Hematopoietic multipotent progenitor cell treated with erythropoietin and hydrocortisone succinate and interleukin-3 and kit ligand, for 4 days (in vitro differentiated cells): ENCODE measurements at regions not wholly inside any gene's neighbourhood (a gene's known extent, or its start where the extent isn't known, plus 50 kb on each side); places are given as distances from the start of the nearest gene placed in this dataset.

Experiments
- DNase-seq: peaks from one replicate; pipeline ENCODE4 v3.0.0-alpha.2; 2015

DNA sequence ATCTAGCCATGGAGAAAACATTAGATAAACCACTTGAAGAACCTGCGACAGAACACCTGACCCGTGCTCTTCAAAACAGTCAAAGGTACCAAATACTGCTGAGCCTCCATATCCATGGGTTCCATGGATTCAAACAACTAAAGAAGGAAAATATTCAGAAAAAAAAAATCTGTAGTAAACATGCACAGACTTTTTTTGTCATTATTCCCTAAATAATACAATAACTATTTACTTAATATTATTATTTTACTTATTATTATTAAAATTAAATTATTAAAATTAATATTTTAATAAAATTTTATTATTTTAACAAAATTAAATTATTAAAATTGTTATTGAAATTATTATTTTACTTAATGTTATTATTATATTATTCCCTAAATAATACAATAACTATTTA, 101.0 kb upstream of the PDE1C start:
- no peak for DNase-seq

DNA sequence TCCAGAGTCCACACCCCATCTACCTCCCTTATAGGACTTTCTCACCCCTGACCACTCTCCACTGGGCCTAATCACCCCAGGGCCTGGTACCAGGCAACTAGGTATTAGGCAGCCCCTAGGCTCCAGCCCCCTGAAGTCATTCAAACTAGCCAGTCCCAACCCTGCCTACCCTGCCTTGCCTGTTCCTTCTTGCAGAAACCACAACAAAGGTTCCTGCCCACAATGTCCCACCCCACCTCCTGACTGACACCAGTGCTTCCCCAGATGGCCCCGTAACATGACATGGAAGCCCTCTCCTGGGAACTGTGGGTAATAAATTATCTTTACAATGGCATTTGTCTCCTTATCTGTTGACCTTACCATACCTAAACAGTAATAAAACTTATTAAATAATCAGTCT, 100.6 kb upstream of the PDE1C start:
- DNase-seq, result peak; percentile 43

DNA sequence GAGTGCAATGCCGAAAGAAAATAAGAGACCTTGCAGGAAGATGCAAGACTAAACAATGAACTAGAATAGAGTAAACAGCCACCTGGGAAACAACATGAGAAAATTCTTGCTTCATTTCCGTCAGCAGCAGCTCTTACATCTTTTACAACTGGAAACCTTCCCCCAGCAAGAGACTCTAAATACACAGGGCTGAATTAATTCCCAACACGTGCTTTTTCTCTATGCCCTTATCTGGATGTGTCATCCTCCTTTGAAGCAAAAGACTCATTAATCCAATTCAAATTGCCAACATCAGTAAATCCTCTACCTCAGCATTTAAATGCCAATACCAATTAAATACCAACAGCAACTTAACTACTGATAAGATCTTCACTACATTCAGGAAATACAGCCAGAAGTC, 99.0 kb upstream of the PDE1C start:
- DNase-seq, result no peak

DNA sequence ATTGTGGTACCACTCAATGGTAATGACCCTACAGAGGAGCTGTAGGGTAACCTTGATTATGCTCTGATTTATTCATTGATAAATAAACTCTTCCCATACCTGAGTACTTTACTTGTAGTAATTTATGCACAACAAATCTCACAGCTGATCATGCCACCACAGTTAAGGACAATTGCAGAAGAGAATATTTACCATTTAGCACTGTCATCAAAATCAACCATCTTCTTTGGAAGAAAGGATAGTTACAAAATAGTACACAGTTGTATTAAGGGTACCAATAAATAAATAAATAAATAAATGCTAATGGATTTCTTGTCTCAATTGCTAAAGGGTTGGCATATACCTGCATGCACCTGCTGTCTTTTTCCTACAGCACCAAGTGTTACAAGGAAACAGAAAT, 97.6 kb upstream of the PDE1C start:
- no peak for DNase-seq

DNA sequence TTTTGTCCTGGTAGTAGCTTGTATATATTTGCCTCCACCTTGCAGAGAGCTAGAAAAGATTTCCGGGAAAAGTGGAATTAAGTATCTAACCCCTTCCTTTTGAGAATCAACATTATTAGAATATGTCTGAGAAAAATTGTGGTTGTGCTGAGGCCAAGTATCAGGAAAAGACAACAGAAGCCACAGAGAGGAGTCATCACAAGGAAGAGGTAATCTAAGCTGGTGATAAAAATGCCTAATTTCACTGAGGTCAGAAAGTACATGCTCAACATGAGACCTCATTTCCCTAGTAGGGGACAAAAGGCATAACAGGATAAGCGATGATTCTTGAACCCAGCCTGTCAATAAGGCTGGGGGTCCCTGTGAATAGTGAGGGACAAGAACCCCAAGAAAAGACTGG, 97.0 kb upstream of the PDE1C start:
- DNase-seq, result no peak

DNA sequence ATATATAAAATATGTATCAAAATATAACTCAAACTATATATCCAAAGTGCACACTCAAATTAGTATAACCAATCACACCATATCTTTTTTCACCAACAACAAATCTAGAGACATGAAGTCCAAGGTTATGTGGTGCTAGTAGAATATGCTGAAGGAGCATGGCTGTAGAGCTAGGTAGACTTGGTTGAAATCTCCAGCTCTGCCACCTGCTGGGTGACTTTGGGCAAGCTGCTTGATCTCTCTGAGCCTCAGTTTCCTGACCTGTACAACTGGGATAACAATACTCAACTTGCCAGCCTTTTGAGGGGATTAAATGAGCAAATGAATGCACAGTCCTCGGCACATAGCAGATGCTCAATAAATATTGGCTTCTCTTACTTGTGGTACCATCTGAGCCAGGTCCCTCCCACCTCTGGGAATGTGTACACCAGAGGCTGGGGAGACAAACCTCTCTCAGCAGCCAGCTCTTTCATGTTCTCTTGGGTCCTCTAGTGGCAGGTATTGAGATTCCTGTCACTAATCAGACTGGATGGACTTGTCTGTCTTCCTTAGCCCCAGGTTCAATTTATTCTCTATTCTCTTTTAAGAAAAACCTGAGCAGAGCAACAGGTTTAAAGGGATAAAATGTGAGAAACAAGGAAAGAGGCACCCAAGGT, 94.3 kb upstream of the PDE1C start:
- peak; percentile 21 for DNase-seq

DNA sequence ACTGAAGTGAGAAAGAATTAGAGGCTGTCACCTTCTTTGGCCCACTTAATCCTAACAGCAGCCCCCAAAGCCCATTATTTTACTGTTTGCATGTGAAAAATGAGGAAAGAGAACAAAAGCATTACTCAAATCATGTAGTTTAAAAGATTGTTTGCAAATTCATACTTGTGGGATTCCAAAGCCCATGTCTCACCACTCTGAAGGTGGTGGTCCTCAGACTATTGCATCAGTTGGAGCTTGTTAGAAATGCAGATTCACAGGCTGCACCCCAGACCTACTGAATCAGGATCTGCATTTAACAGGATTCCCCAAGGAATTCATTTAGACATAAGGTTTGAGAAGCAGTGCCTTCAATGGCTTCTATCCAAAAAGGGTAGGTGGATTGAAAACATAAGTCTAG, 93.7 kb upstream of the PDE1C start:
- DNase-seq, result no peak

DNA sequence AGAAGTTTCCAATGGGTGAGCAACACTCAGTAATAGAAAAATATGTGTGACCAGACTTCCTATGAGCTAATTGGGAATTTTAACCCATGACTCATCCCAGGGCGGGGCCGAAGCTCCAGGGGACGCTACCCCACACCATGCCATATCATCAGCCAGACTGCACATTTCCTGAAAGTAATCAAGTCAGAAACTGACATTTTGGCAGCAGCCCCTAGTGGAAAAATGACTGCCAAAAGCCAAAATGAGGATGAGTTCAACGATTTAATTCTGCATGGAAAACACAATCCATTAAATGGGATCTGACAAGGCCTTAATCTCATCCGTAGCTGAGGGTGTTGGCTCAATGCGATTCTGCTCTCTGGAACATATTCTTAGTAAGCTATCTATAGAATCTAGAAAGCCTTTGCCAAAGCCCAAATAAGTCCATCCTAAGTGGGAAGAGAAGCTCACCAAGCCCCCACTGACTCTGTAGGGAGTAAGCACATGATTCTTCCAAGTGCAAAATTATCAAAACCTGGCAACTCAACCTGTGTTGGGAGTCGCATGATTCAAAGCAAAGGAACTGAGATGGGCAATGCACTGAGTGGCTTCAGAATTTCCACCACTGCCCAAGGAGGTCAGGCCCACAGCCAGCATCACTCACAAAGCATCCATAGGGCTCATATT, 93.1 kb upstream of the PDE1C start:
- DNase-seq, result no peak

DNA sequence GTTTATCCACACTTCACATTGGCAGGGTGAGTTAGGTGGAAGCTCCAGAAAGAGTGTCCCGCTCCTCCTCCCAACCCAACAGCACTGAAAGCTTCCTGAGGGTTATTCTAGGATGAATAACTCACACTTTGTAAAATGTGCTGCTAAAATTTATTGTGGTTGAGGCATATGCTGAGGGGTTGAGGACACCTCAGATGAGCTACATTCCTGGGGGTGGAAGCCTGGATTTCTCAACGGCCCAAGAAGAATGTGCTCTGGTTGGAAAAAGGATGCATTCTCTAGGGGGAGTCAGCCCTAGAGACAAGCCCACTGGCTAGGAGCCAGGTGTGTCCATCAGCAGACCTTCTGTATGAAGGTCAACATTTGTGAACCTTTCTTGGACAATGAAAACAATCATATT, 91.5 kb upstream of the PDE1C start:
- DNase-seq, result no peak

DNA sequence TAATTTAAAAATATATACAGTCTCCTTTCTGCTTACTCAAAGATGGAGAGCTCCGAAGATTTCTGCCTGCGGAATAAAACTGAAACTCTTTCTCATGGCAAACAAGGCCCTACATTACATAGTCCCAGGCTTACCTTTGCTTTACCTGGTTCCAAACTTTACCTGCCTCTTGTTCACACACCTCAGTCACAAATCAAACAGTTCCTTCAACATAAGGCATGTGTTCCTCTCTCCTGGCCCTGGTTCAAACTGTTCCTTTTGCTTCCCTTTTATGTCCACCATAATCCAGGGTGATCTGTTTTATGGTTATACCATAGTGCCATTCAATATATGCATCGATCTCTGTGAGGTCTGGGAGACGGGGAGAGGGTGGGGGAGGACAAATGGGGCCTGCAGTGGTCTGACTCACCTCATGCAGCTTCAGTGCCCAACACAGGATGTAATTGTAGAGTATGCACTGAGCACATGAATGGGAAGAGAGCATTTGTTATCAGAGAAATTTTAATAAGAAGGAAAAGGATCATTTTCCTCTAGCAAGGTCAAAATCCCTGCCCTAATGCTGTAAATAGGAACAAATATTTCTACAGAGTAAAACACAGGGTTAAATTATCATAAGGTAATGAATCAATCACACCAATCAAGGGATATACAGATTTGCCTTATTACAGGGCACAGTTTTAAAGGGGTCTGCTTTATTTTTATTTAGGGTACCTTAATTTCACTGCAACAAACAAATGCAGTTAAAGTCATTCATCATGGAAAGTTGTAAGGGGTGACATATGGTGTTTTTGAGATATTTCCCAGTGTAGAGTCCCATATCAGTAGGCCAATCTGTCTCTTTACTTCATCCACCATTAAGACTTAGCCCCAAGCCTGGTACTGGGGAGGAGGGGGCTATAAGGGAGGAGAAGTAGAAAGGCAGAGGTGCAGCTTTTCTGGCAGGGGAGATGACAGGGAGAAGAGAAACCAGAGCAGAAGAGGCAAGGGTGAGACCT, 88.8 kb upstream of the PDE1C start:
- no peak for DNase-seq

DNA sequence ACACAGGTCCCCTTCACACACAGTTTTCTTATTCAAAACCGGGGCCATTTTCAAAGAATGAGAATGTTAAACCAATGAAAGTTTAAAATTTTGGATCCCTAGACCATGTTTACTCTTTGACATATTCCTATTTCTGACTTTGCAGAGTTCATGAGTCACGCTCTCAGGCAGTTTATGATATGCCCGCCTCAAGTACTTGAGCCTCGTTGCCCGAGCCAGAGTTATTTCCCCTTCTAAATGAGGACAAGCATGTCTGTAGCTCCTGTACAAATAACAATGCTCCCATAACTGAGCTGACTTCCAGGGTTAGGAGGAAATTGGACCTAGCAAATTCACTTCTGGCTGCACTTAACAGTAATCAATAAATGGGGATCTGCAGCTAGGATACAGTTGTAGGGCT, 87.9 kb upstream of the PDE1C start:
- DNase-seq, result no peak

DNA sequence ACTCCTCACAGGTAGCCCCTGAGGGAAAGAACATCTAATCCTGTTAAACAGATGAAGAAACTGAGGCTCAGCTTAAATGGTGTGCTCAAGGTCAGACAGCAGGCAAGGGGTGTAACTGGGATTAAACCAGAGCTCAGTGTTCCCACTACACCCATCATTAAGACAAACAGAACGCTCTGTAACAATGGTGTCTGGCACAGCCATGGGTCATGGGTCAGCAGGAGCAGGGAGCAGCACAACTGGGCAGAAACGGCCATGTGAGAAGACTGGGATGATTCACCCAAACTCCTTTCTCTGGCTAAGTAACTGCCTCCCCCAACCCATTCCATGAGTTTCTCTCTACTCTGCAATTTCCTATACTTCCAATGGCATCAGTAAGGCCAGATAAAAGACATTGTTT, 85.5 kb upstream of the PDE1C start:
- DNase-seq, result no peak

DNA sequence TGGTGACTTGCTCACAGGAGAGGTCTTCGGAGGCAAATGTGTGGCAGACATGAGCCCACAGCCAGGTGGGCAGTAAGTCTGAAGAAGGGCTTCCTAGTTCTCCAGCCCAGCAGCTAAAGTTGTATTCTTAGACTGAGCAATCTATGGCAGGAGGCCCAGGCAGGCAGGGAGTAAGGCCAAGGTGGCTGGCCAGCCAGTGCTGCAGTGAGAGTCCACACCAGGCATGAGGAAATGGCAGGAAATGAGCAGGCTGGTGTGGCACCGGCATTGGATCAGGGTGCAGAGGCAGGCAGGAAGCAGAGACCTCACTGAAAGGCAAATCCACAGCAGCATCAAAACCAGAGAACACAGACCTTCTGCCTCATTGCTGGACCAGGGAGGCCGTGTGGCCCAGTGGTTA, 84.6 kb upstream of the PDE1C start:
- DNase-seq, result no peak

DNA sequence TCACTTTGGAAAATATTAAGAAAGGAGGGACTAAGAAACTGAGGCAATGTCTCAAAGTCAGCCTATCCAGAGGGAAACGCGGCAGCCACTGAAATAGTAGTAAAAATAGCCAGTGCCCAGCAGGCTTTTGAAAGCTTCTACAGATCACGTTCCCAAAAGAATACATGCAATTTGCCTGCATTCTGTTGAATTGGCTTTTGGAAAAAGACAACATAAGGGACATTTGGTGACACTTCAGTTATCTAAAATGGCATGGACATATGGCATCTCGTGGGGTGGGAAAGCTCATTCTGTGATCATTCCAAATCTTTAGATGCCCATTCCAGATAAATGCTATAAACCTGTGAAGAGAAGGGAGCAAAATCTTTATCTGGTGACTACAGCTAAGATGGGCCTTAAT, 82.8 kb upstream of the PDE1C start:
- DNase-seq, result no peak

DNA sequence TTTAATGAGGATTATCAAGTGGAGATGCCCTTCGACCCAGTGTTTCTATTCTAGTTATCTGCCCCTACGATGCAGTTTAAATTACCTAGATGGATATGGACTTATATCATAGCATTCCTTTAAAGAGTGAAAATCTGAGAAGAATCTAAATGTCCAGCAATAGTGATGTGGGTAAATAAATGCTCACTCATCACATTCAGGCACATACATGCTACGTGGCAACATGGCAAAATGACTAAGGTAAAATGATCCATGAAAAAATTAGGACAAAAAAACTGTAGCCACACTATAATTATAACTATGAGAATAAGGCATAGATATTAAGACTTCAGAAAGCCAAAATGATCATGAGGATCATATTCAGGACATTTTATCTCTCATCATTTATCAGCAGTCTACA, 82.4 kb upstream of the PDE1C start:
- no peak for DNase-seq

DNA sequence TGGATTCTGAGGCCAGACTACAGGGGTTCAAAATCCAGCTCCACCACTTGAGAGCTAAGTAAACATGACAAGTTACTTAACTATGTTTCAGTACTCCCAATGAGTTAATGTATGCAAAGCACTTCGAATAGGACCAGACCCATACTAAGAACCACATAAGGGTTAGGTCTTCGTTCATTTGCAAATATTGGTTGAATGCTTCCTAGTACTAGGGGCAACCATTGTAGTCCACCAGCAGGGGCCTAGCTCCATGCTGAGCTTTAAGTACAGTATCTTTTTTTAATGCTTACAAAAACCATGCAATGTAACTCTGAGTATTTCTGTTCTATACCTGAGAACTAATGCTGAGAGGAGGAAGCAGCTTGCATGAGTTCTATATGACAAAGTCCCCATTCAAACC, 80.4 kb upstream of the PDE1C start:
- no peak for DNase-seq

DNA sequence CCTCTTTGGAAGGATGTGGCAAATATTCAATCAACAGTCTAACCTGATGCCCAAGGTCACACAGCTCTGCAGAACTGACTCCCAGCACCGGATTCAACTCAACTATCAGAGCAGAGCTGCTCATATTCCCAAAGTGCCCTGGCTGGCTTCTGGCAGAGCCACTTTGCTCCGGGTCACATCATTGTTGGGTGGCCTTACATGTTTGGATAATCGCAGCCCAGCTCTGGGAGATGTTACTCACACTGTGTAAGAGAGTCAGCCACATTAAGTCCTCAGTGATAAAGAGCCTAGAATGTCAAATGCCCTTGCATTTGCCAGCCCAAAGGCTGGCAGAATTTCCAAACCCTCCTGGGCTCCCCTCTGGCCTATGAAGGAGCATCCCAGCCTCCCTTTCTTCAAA, 79.8 kb upstream of the PDE1C start:
- DNase-seq, result no peak

DNA sequence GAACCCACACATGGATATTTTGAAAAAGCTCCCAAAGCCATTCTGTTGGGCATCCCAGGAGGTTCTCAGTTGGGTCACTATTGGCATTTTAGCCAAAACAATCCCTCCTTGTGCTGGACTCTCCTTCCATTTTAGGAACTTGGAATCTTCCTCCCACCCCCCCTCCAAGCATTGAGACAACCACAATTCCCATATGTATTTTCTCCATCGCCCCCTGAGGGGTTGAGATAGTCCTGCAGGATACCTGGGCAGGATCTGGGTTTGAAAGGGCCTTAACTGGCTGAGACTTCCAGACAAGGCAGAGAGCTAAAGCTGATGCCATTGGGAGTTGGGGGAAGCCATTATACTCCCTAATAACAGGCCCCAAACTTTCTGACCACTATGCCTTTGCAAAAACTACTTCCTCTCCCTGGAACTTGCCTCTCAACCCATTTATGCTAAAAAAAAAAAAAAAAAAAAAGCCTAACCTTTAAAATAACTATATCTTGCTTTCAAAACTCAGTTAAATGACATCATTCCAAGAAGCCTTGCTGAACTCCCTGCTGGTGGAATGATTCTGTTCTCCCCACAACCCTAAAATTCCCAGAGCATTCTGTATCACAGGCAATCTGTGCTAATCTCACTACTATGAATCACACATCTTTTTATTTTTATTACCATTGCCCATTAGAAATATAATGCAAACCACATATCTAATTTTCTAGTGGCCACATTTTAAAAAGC, 77.5 kb upstream of the PDE1C start:
- DNase-seq, result no peak

DNA sequence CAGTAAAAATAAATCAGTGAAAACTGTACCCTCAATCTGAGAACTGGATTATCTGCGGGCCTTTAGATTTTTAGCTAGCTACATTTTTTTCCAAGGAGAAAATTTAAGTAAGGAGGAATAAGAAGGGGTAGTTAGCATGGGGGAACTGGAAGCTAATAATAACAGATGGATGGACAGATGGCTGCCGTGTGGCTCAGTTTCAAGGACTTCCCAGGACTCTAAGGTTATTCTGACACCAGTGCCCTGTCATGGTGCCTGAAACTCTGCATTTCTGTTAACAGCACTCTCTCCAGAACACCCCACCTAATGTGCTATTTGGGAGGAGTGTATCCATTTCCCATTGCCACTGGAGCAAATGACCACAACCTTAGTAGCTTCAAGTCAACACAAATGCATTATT, 75.7 kb upstream of the PDE1C start:
- DNase-seq, result no peak

DNA sequence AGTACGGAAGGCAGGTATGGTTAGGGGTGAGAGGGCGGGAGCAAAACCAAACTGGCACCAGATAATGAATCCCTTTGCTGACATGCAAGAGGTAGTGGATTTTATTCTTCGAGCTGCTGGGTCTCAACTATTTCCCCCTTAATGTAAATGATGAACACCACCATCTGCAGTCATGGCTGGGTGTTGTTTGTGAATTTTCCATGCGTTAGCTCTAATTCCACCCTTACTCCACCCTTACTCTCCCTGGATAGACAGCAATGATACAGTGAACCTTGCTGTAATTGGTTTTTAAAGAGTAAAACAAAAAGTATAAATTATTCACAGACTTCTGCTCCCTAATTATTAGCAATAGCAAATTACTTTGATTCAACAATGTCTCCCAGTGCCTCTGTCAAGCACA, 74.5 kb upstream of the PDE1C start:
- no peak for DNase-seq

DNA sequence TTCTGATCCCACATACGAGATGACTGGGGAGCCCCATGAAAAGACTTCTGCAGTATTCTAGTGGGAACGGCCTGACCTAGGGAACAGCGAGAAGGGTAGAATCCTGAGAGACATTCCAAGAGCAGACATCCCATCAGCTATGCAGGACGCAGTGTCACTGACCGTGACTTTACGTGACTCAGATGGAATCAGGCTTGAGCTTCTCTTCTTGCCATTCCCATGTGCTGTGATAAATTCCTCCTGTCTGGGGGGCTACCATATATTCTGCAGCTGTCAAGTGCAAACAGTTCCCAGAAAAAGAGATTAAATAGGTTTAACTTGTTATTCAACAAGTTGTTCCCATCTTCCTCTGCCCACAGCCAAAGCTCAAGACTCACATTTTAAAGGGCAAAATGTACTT, 73.1 kb upstream of the PDE1C start:
- DNase-seq, result no peak

DNA sequence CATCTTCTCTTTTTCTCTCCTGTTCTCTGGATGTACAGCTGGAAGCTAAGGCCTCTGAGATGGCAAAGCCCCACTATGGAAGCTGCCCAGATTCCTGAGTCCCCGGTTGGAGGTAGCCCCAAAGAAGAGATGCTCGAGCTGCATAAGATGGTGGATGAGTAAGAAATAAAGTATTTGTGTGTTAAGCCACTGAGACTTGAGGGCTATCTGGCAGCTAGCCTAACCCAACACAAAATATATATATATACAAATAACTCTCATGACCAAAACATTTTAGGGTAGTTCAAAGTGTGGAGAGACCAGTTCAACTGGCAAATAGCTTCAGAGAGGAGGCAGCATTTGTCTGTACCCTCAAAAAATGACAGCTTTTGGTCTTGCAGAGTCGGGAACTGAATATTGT, 72.4 kb upstream of the PDE1C start:
- no peak for DNase-seq

DNA sequence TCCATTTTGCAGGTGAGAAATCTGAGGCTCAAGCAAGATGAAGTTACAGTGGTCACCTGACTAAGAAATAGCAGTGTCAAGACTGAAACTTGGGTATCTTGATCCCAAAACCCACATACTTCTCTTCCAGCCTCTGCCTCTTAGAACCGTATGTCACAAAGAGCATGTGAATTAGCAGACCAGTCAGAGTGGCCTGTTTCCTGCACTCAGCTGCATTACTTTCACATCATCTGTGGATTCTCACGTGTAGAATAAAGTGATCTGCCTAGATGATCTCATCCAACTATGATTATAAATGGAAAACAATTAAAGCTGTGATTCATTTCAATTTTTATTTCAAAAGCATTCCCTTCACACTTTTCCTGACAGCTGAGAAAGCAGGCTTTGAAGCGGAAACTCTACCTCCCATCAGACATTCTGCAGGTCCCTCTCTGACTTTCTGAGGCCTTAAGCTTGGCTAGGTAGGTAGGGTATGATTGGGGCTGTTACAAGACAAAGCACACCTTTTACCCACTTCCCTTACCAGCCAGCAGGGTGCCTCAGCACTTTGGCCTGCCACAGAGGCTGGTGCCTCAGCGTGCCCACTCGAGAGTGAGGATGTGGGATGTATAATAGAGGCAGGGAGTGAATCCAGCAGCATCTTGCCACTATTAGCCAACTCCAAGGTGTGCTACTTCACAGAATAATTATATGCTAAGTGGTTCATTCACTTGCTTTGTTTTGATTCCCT, 70.2 kb upstream of the PDE1C start:
- peak; percentile 1 for DNase-seq
